Fibroblast of skin of scalp (primary cell): ENCODE measurements at regions not wholly inside any gene's neighbourhood (a gene's known extent, or its start where the extent isn't known, plus 50 kb on each side); places are given as distances from the start of the nearest gene placed in this dataset.
"Not testable (repeated sequence)": the region's sequence is repeated elsewhere in the genome, so short reads cannot be mapped to it uniquely, and the experiment has no call there.

Experiments
- DNase-seq: peaks from one replicate; pipeline ENCODE4 v3.0.0-alpha.2; 2013

GRCh38 chr18:1296237-1296636 is 391.6 kb downstream of the ADCYAP1 start:
- no peak for DNase-seq

GRCh38 chr18:1302861-1303260 is 398.2 kb downstream of the ADCYAP1 start:
- no peak for DNase-seq

- DNase-seq = no peak
These were observed 399.8 kb downstream of the ADCYAP1 start for GRCh38 chr18:1304392-1304992.

- no peak for DNase-seq
These were observed 402.0 kb downstream of the ADCYAP1 start for GRCh38 chr18:1306641-1307040.

DNA sequence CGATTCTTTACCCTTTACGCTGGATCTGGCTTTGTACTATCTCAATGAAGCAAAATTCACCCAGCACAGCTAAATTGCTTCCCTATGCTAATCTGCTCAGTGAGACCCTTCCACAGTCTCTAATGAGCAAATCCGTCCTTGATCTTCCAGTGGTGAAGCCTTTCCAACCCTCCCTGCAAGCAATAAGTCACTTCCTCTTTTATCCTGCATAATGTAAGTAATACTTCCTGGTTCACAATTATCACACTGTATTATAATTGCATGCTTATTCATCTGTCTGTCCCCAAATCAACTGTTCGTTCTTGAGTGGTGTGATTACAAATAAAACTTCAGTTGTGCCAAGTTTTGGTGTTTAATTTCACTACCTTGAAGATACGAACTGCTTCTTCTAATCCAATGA is 404.0 kb downstream of the ADCYAP1 start:
- no peak for DNase-seq

- DNase-seq = no peak
These were observed 406.7 kb downstream of the ADCYAP1 start for GRCh38 chr18:1311376-1311775.

DNA sequence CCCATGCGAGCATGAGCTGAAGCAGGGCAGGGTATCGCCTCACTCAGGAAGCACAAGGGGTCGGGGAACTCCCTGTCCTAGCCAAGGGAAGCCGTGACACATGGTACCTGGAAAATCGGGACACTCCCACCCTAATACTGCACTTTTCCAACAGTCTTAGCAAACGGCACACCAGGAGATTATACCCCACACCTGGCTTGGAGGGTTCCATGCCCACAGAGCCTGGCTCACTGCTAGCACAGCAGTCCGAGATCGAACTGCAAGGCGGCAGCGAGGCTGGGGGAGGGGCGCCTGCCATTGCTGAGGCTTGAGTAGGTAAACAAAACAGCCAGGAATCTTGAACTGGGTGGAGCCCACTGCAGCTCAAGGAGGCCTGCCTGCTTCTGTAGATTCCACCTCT is 430.7 kb downstream of the ADCYAP1 start:
- not testable (repeated sequence) for DNase-seq

DNA sequence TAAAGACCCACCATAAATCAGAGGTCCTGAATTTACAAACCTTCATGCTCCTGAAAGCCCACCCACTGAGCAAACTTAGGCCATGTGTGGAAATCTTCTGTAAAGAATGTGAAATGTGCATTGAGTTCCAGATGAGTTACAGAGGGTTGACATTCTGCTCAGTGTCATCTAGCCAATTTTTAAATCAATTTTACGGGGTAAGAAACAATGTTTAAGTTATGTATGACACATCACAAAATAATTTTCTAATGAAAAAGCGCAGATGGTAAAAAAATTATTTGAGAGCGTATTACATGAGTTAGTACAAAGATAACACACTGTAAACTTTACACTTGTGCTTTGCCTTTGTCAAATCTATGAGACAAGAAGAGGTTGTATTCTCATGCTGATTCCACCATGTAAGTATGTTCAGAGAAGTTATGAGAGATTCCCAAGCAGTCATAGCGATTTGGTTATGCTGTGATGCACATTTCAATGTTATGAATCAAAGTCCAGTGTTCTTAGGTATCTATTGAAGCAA is 446.3 kb downstream of the ADCYAP1 start:
- DNase-seq = no peak

- DNase-seq = no peak
These were observed 448.4 kb downstream of the ADCYAP1 start for GRCh38 chr18:1353025-1353424.

GRCh38 chr18:1357724-1358123 is 453.1 kb downstream of the ADCYAP1 start:
- no peak for DNase-seq

DNA sequence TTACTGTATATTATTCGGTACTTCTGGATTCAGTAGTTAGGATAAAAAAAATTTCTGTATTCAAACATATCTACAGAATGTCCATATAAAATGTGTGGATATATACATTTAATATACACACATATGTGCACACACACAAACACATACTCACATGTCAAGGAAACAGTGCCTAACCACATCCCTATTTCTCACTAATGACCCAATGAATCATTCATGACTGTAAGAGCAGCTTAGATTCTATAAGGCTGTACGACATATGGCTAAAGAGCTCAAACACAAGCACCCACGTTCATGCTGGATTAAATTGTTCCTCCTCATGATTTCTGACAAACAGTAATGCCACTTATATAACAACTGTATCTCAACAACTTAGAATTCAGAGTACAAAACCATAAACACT is 457.3 kb downstream of the ADCYAP1 start:
- DNase-seq = no peak

GRCh38 chr18:1370552-1370951 is 465.9 kb downstream of the ADCYAP1 start:
- no peak for DNase-seq

- DNase-seq = no peak
These were observed 467.1 kb downstream of the ADCYAP1 start for GRCh38 chr18:1371724-1372123.

GRCh38 chr18:1383465-1383864 is 478.8 kb downstream of the ADCYAP1 start:
- DNase-seq = no peak

GRCh38 chr18:1388468-1388867 is 483.8 kb downstream of the ADCYAP1 start:
- DNase-seq = not testable (repeated sequence)

- DNase-seq = no peak
These were observed 487.4 kb downstream of the ADCYAP1 start for GRCh38 chr18:1392046-1392445.

DNA sequence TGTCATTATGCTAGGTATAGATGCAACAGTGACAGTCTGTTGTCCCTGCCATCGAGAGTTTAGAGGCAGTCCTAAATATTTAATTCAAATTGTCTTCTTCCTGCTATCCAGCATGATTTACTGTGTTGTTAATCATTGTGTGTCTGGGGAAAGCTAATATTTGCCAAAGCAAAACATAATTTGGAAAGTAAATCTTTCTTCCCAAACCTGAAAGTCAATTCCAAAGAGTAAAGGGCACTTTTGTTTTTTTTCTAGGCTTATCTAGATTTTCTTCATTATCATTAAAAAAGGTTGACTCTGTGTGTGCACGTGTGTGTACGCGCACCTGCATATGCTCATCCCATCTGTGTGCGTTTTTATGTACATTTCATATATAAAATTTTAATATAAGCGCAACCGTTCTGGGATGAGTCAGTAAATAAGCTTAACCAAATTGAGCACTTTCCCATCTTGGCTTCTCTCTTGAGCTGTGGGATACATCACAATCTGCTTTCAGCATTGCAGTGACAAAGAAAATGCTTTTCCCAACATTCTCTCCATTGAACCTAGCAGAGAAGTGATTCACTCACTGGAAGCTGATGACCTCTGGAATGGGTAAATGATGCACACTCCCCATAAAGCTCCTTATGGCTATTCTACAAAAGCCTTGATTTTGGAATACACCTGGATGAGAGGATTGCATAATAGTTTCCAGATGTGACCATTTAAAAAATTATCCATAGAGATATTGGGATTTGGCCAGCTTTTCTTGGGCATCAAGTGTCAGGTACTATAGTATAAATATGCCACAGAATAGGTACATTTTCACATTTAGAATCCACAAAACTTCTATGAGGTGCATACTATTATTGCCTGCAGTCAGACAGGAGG is 488.4 kb downstream of the ADCYAP1 start:
- DNase-seq = no peak

- DNase-seq = no peak
These were observed 489.3 kb downstream of the ADCYAP1 start for GRCh38 chr18:1393929-1394328.

GRCh38 chr18:1394426-1394825 is 489.8 kb downstream of the ADCYAP1 start:
- DNase-seq = no peak

- no peak for DNase-seq
These were observed 490.3 kb downstream of the ADCYAP1 start for GRCh38 chr18:1394966-1395365.

DNA sequence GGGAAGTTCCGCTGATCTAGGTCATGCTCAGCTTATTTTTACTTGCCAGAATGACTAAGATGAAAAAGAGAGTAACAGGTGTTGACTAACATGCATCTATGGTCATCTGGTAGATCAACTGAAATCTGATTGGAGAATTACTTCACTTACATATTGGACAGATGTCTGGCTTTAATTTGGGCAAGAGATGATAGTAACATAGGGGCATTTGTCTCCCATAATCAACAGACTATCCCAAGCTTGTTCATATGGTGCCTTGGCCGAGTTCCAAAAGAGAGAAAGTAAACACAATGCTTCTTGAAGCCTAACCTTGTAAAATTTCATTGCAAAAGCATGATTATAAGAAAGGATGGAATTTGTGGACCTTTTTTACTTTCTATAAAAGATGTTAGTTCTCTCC is 503.7 kb downstream of the ADCYAP1 start:
- no peak for DNase-seq

DNA sequence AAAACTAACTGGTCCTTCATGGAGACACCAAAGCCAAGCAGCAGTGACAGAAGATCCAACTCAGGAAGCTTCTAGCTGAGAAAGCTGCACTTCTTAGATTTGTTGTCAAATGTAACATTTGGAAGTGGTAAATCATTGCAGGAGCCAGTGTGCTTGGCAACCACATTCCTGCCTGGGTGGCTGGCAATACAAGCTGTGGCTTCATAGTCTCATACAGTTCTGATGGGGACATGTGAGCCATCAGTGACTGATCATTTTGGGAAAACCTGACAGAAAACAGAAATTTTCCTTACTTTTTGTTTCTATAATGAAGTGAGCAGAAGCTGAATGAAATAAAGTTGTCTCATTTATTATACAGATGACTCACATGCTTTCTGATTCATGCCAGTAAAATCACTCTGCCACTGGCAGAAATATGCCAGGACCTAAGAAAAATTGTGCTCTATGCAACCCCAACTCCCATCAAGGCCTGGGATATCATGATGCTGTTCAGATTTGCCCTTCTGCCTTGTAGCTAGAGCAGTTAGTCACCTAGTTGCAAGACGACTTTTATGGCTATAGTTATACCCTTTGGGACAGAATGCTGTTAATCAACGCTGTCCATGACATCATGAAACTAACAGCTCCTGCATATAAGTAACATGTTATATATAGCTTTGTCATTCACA is 508.1 kb downstream of the ADCYAP1 start:
- no peak for DNase-seq

DNA sequence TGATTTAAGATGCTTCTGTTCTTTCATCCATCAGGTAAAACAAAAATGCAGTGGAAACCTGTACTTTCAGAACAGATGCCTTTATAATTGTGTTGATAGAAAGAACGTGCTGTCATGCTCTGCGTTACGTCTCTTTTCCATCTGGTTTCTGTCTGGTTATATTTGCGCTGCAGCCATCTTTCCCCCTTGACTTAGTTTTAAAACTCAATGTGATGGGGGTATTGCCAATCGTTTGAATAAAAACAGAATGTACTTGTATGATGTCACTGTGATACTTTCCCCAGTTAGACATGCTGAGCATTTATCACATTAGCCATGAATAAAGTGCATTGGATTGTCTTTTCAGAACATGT is 508.6 kb downstream of the ADCYAP1 start:
- DNase-seq = no peak

GRCh38 chr18:1416074-1416473 is 511.4 kb downstream of the ADCYAP1 start:
- no peak for DNase-seq
